Ascending aorta (tissue), 2 donors: ENCODE measurements at regions not wholly inside any gene's neighbourhood (a gene's known extent, or its start where the extent isn't known, plus 50 kb on each side); places are given as distances from the start of the nearest gene placed in this dataset.

Experiments
- DNase-seq, 2 donors: peaks; one replicate each; pipeline ENCODE4 v3.0.0-alpha.2; 2019; ENCODE audit warnings: low spot score in 2 of 2
- H3K27ac ChIP-seq, 2 donors: fragments of 200-600 bp; sonication (generic); one replicate each; pipeline ENCODE4 v1.5.1; 2016 to 2017; ENCODE audit warnings: mild to moderate bottlenecking in 1 of 2
- H3K27me3 ChIP-seq: fragments of 200-600 bp; sonication (generic); one replicate; pipeline ENCODE4 v1.5.1; 2017
- H3K36me3 ChIP-seq, 2 donors: fragments of 200-600 bp; sonication (generic); one replicate each; pipeline ENCODE4 v1.5.1; 2016
- H3K4me1 ChIP-seq, 2 donors: fragments of 200-600 bp; sonication (generic); one replicate each; pipeline ENCODE4 v1.5.1; 2016 to 2017; ENCODE audit warnings: mild to moderate bottlenecking in 1 of 2
- H3K4me3 ChIP-seq, 2 donors: fragments of 200-600 bp; sonication (generic); one replicate each; pipeline ENCODE4 v1.5.1; 2016 to 2017; ENCODE audit warnings: mild to moderate bottlenecking in 1 of 2
- H3K9me3 ChIP-seq, 2 donors: fragments of 200-600 bp; sonication (generic); one replicate each; pipeline ENCODE4 v1.5.1; 2016
- intact Hi-C: fragments of 100-400 bp; cut with DNase I; formaldehyde crosslinking; loops from one replicate; pipeline ENCODE4 v1.15.1; 2023
- TF ChIP-seq, protein P1 (sequence below), 3 experiments: fragments of 200-600 bp in 2 of 3; fragments of 450-650 bp in 1 of 3; sonication (generic) in 2 of 3; IDR thresholded peaks; one replicate each; pipeline ENCODE4 v1.5.1; 2016 to 2019; ENCODE audit warnings: antibody characterized with exemption in 3 of 3, mild to moderate bottlenecking in 1 of 3, moderate library complexity in 1 of 3

DNA sequence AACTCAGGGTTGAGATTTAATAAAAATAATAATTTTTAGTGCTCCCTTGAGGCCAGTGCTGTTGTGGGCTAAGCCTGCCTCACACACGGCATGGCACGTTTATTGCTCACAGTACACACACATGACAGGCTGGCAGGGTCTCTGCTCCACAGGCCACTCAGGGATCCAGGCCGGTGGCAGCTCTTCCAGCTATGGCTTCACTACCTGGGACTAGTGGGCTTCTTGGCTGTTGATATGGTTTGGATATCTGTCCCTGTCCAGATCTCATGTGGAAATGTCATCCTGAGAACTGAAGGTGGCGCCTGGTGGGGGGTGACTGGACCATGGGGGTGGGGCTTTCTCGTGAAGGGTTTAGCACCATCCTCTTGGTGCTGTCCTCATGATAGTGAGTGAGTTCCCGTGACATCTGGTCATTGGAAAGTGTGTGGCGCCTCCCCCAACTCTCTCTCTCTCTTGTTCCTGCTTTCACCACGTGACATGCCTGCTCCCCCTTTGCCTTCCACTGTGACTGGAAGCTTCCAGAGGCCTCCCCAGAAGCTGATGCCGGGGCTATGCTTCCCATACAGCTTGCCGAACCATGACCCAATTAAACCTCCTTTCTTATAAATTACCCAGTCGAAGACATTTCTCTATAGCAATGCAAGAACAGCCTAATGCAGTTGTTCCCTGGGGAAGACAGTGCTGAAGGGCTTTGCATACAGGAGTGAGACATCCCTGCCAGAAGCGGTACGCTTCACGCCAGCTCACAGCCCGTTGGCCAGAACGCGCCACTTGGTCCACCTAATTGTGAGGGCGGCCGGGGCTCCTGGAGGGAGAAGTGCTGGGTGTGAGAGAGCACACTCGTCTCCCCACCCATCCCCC lies 226.9 kb upstream of the C1orf174 start:
- Histone ChIP-seq H3K27me3 (no peaks in the 10 kb centered on the region), H3K9me3 (no peaks in the 10 kb centered on the region), H3K27ac (no peak overlapping the region), H3K36me3 (no peaks in the 10 kb centered on the region), H3K4me3 (no peak overlapping the region), H3K4me1 (no peaks in the 10 kb centered on the region)
- TF ChIP-seq, protein P1, sequence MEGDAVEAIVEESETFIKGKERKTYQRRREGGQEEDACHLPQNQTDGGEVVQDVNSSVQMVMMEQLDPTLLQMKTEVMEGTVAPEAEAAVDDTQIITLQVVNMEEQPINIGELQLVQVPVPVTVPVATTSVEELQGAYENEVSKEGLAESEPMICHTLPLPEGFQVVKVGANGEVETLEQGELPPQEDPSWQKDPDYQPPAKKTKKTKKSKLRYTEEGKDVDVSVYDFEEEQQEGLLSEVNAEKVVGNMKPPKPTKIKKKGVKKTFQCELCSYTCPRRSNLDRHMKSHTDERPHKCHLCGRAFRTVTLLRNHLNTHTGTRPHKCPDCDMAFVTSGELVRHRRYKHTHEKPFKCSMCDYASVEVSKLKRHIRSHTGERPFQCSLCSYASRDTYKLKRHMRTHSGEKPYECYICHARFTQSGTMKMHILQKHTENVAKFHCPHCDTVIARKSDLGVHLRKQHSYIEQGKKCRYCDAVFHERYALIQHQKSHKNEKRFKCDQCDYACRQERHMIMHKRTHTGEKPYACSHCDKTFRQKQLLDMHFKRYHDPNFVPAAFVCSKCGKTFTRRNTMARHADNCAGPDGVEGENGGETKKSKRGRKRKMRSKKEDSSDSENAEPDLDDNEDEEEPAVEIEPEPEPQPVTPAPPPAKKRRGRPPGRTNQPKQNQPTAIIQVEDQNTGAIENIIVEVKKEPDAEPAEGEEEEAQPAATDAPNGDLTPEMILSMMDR (IDR thresholded peaks at IDR 0.05) = no peak
- intact Hi-C loops = no loop called here
- no peak for DNase-seq

DNA sequence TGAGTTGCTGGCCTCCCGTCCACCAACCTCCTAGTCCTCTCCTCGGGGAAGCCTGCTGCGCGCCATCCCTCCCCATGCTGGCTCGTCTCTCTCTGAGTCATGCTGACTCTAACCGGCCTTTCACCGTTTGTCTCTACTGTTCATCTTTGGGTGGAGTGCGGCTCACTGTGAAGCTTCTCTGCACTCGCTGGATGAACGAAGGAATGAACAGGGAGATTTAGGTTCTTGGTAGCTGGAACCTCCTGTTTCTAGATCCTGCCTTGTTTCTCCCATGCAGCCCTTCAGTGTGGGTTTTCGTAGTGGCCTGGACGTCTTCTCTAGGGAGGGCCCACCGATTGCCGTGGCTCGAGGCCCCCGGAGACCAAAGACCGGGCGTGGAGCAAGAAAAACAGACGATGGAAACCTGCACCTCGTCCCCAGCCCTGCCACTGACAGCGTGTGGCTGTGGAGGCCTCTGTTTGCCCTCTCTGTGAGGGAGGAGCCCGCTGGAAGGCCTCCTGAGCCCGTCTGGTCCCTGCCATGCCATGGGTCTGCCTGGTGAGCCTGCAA lies 227.6 kb upstream of the C1orf174 start:
- Histone ChIP-seq H3K27me3 (no peaks in the 10 kb centered on the region), H3K36me3 (no peaks in the 10 kb centered on the region), H3K4me3 (no peak overlapping the region), H3K4me1 (no peaks in the 10 kb centered on the region), H3K27ac (no peak overlapping the region), H3K9me3 (no peaks in the 10 kb centered on the region)
- intact Hi-C loops = no loop called here
- DNase-seq = no peak
- TF ChIP-seq, protein P1 (IDR thresholded peaks at IDR 0.05) = no peak

DNA sequence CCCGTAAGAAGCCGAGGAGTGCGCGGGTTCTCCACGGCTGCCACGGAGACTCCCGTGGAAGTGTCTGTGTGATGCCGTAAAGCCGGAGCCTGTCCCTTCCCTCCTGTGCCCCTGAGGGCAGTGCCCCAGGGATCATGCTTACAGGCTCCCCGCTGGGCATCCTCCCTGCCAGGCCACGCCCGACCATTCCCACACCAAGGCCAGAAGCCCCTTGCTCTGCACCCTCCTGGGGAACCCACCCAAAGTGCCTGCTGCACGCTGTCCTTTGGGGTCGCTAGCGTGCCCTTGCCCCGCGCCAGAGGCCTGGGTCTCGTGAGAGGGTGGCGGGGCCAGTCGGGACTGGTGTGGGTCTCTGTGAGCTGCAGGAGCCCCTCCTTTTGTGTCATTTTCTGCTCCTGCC lies 228.5 kb upstream of the C1orf174 start:
- H3K4me3 ChIP-seq = no peak overlapping the region
- H3K36me3 ChIP-seq = no peaks in the 10 kb centered on the region
- intact Hi-C loops = no loop called here
- H3K4me1 ChIP-seq = no peaks in the 10 kb centered on the region
- TF ChIP-seq, protein P1 (IDR thresholded peaks at IDR 0.05) = no peak
- no peaks in the 10 kb centered on the region for H3K27me3 ChIP-seq
- no peaks in the 10 kb centered on the region for H3K9me3 ChIP-seq
- DNase-seq = no peak
- H3K27ac ChIP-seq = no peak overlapping the region

DNA sequence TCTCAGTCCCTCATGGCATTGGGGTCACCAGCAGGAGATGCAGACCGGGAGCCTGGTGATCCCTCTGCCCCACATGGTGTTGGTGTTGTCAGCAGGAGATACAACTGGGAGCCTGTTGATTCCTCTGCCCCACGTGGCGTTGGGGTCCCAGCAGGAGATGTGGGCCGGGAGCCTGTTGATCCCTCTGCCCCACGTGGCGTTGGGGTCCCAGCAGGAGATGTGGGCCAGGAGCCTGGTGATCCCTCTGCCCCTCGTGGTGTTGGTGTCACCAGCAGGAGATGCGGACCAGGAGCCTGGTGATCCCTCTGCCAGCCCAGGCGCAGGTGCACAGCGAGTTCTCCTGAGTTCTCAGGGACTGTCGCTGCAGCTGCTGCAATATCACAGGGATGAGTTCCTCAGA lies 229.6 kb upstream of the C1orf174 start:
- no peak overlapping the region for H3K27ac ChIP-seq
- DNase-seq = no peak
- H3K27me3 ChIP-seq = no peaks in the 10 kb centered on the region
- intact Hi-C loops = no loop called here
- no peaks in the 10 kb centered on the region for H3K9me3 ChIP-seq
- TF ChIP-seq, protein P1 (IDR thresholded peaks at IDR 0.05) = no peak
- no peaks in the 10 kb centered on the region for H3K4me1 ChIP-seq
- no peak overlapping the region for H3K4me3 ChIP-seq
- H3K36me3 ChIP-seq = no peaks in the 10 kb centered on the region

DNA sequence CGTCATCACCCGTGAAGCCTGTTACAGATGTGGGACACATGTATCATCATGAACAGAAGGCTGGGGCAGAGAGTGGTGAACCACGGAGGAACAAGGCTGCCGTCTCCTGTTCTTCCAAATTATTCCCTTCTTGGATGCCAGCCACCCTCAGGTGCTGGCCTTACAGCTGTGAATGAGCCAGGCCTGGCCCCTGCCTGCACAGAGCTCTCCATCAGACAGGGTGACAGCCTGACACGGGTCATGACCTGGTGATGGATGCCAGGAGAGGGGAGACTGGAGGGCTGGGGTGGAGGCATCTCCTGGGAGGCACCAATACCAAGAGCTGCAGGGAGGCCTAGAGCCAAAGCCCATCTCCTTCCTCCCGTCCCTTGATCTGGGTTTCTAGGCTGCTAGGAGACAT lies 230.0 kb upstream of the C1orf174 start:
- DNase-seq = no peak
- Histone ChIP-seq H3K4me3 (no peak overlapping the region), H3K27ac (no peak overlapping the region), H3K9me3 (no peaks in the 10 kb centered on the region), H3K27me3 (no peaks in the 10 kb centered on the region), H3K36me3 (no peaks in the 10 kb centered on the region), H3K4me1 (no peaks in the 10 kb centered on the region)
- TF ChIP-seq, protein P1 (IDR thresholded peaks at IDR 0.05) = no peak
- intact Hi-C loops = no loop called here
